Esophagus squamous epithelium (tissue), 5 donors: ENCODE measurements at regions not wholly inside any gene's neighbourhood (a gene's known extent, or its start where the extent isn't known, plus 50 kb on each side); places are given as distances from the start of the nearest gene placed in this dataset.

Experiments
- DNase-seq: peaks from one replicate; lab custom pipeline; 2025; lab: John Stamatoyannopoulos, UW
- H3K27ac ChIP-seq, 4 donors: fragments of 200-600 bp; sonication (generic); one replicate each; pipeline ENCODE4 v1.5.1; 2016 to 2019; ENCODE audit warnings: mild to moderate bottlenecking in 1 of 4
- H3K27me3 ChIP-seq, 4 donors: fragments of 200-600 bp; sonication (generic); 1 replicate in 3 of 4; 2 replicates in 1 of 4; pipeline versions ENCODE4 v1.5.1 to v1.6.0; 2017 to 2021; ENCODE audit warnings: antibody characterized with exemption in 1 of 4
- H3K36me3 ChIP-seq, 3 donors: fragments of 200-600 bp; sonication (generic); one replicate each; pipeline ENCODE4 v1.5.1; 2016 to 2019
- H3K4me1 ChIP-seq, 3 donors: fragments of 200-600 bp; sonication (generic); one replicate each; pipeline ENCODE4 v1.5.1; 2017 to 2019
- H3K4me3 ChIP-seq, 4 donors: fragments of 200-600 bp; sonication (generic); 1 replicate in 3 of 4; 2 replicates in 1 of 4; pipeline ENCODE4 v1.5.1; 2016 to 2019; ENCODE audit warnings: mild to moderate bottlenecking in 2 of 4, moderate library complexity in 1 of 4
- H3K9me3 ChIP-seq, 3 donors: fragments of 200-600 bp; sonication (generic); one replicate each; pipeline ENCODE4 v1.5.1; 2016 to 2019
- POLR2A ChIP-seq, 4 donors: fragments of 450-650 bp; IDR thresholded peaks; one replicate each; pipeline ENCODE4 v1.6.1; 2017; ENCODE audit warnings: antibody characterized with exemption in 4 of 4, mild to moderate bottlenecking in 4 of 4, moderate library complexity in 3 of 4
- WGBS, 2 donors: methylation state at CpG; one replicate each; pipeline ENCODE4 v1.1.5; 2018; 5-methylcytosine and 5-hydroxymethylcytosine counted together
- intact Hi-C: fragments of 100-400 bp; cut with DNase I; formaldehyde crosslinking; loops from one replicate; pipeline ENCODE4 v1.15.0; 2022
- TF ChIP-seq, protein P1 (sequence below), 6 experiments: fragments of 450-650 bp in 4 of 6; fragments of 200-600 bp in 2 of 6; sonication (generic) in 2 of 6; IDR thresholded peaks; one replicate each; pipeline ENCODE4 v1.5.1; 2016 to 2019; ENCODE audit warnings: antibody characterized with exemption in 6 of 6, mild to moderate bottlenecking in 4 of 6, moderate library complexity in 4 of 6
- donor health status: DM: yes; HTN: yes; CAD: no.

DNA sequence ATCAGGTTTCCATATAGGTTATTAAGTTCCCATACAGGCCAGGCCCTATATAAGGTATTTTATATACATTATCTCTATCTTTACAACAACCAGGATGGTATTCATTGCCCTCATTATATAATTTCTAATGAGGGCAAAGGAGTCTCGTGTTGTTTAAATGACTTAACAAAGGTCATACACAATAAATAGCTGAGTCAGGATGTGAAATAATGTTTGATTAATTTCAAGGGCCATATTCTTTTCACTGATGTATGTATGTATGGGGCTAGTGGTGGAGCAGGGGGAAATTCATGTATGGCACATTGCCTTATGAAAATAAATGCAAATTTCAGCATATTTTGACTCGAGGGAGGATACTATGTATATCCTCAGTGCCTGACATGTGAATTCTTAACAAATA lies 200.7 kb downstream of the FAXC start:
- DNase-seq = no peak
- H3K27me3 ChIP-seq = peaks cover 0 to 12% (median 0%) of the 10 kb centered on the region in 4 donors
- 69 to 70% methylated on average over 2 of the region's 2 CpGs for WGBS, 2 donors
- H3K27ac ChIP-seq = no peak overlapping the region
- H3K4me3 ChIP-seq = no peak overlapping the region
- H3K4me1 ChIP-seq = no peaks in the 10 kb centered on the region
- TF ChIP-seq, protein P1, sequence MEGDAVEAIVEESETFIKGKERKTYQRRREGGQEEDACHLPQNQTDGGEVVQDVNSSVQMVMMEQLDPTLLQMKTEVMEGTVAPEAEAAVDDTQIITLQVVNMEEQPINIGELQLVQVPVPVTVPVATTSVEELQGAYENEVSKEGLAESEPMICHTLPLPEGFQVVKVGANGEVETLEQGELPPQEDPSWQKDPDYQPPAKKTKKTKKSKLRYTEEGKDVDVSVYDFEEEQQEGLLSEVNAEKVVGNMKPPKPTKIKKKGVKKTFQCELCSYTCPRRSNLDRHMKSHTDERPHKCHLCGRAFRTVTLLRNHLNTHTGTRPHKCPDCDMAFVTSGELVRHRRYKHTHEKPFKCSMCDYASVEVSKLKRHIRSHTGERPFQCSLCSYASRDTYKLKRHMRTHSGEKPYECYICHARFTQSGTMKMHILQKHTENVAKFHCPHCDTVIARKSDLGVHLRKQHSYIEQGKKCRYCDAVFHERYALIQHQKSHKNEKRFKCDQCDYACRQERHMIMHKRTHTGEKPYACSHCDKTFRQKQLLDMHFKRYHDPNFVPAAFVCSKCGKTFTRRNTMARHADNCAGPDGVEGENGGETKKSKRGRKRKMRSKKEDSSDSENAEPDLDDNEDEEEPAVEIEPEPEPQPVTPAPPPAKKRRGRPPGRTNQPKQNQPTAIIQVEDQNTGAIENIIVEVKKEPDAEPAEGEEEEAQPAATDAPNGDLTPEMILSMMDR (IDR thresholded peaks at IDR 0.05) = no peak
- TF ChIP-seq POLR2A (IDR thresholded peaks at IDR 0.05) = no peak
- intact Hi-C loops = no loop called here
- H3K9me3 ChIP-seq = no peaks in the 10 kb centered on the region
- no peaks in the 10 kb centered on the region for H3K36me3 ChIP-seq

DNA sequence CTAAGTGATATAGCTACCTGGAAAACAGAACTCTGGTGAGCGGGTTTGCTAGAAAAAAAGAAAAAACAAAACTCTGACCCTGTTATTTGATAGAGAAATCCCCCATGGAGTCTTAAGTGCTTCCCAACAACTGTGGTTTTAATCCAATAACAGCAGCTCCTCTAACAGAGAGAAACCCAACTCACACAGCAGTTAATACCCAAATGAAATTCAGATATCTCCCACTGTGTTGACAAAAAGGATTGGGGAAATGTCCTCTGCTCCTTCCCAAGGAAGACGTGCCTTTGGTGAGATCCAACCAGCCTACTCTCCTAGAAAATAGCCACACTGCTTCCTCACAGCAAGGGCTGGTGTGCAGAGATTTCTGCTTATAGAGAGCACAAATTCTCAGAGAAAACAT lies 200.4 kb upstream of the FBXL4 start:
- 68 to 81% methylated on average over 2 of the region's 2 CpGs for WGBS, 2 donors
- no peak for TF ChIP-seq POLR2A (IDR thresholded peaks at IDR 0.05)
- TF ChIP-seq, protein P1 (IDR thresholded peaks at IDR 0.05) = no peak
- DNase-seq = no peak
- no peaks in the 10 kb centered on the region for H3K4me1 ChIP-seq
- intact Hi-C loops = no loop called here
- H3K27me3 ChIP-seq = peaks cover 0 to 12% (median 0%) of the 10 kb centered on the region in 4 donors
- H3K27ac ChIP-seq = no peak overlapping the region
- no peaks in the 10 kb centered on the region for H3K36me3 ChIP-seq
- no peaks in the 10 kb centered on the region for H3K9me3 ChIP-seq
- H3K4me3 ChIP-seq = no peak overlapping the region

DNA sequence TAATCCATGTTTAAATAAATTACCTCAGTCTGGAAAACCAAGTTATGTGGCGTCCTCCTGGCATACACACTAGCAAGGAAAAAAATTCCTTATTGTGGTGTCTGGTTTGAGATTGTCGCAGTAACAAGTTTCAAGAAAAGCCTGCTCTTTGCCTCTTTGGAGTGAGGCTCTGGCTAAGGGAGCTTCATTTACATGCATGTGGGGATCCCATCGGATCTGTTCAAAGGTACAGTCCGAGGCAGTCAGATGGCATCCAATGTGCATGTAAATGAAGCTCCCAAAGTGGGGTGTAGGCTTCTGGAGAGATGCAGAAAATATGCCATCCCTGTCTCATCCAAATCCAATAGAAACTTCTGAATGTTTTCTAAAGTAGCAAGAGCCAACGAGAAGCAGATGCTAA lies 199.5 kb upstream of the FBXL4 start:
- DNase-seq = no peak
- intact Hi-C loops = no loop called here

DNA sequence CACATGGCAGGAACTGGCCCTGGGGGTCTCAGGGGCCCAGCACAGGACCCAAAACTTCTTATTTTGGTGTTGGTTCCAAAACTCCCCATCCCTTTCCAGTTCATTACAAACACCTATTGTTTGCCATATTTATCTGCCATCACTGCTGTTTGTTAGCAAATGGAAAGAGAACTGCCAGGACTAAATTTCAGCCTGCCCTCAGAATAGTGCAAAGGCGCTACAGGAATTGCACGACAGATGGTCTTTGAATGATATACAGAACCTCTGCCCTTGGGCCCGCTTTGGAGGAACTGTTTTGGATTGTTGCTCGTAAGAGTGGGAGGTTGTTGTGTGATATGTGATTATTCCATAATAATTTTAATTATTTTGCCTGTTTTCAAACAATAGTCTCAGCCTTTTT lies 199.0 kb upstream of the FBXL4 start:
- no peaks in the 10 kb centered on the region for H3K36me3 ChIP-seq
- TF ChIP-seq, protein P1 (IDR thresholded peaks at IDR 0.05) = no peak
- no peak for TF ChIP-seq POLR2A (IDR thresholded peaks at IDR 0.05)
- H3K27ac ChIP-seq = no peak overlapping the region
- no peaks in the 10 kb centered on the region for H3K9me3 ChIP-seq
- 67 to 84% methylated on average over 4 of the region's 4 CpGs for WGBS, 2 donors
- no peak for DNase-seq
- H3K4me3 ChIP-seq = no peak overlapping the region
- intact Hi-C loops = no loop called here
- H3K4me1 ChIP-seq = no peaks in the 10 kb centered on the region
- peaks cover 0 to 1% (median 0%) of the 10 kb centered on the region in 4 donors for H3K27me3 ChIP-seq

More for the DNA sequence above, 199.5 kb upstream of the FBXL4 start:
- TF ChIP-seq, protein P1 (IDR thresholded peaks at IDR 0.05) = no peak
- no peak for TF ChIP-seq POLR2A (IDR thresholded peaks at IDR 0.05)
- H3K9me3 ChIP-seq = no peaks in the 10 kb centered on the region
- no peaks in the 10 kb centered on the region for H3K36me3 ChIP-seq
- 51 to 56% methylated on average over 5 of the region's 5 CpGs for WGBS, 2 donors
- H3K27me3 ChIP-seq = peaks cover 0 to 6% (median 0%) of the 10 kb centered on the region in 4 donors
- no peak overlapping the region for H3K27ac ChIP-seq
- H3K4me3 ChIP-seq = no peak overlapping the region
- H3K4me1 ChIP-seq = no peaks in the 10 kb centered on the region

DNA sequence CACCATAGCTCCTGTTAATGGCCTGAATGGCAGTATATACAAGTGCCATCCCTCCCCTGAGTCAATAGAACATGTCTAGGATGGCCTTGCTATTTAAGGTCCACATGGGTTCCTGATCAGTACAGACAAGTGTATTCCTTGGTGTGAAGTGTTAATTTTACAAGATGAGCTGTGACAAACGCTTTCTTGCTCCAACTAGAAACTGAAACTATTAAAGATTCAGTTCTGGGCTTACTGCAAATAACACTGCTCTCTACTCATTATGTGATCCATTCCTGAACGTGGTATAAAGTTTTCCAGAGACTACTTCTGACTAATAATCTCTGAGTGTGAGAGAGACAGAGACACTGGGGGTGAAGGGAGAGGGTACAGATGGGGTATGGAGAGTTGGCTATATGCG lies 198.0 kb upstream of the FBXL4 start:
- intact Hi-C loops = no loop called here
- DNase-seq = no peak
- no peaks in the 10 kb centered on the region for H3K9me3 ChIP-seq
- WGBS, 2 donors = 50 to 61% methylated on average over 3 of the region's 3 CpGs
- H3K4me3 ChIP-seq = no peak overlapping the region
- H3K27ac ChIP-seq = no peak overlapping the region
- no peak for TF ChIP-seq POLR2A (IDR thresholded peaks at IDR 0.05)
- TF ChIP-seq, protein P1 (IDR thresholded peaks at IDR 0.05) = no peak
- no peaks in the 10 kb centered on the region for H3K4me1 ChIP-seq
- H3K27me3 ChIP-seq = no peaks in the 10 kb centered on the region
- H3K36me3 ChIP-seq = no peaks in the 10 kb centered on the region
